Left forelimb (tissue), 1 donor: ENCODE measurements at regions not wholly inside any gene's neighbourhood (a gene's known extent, or its start where the extent isn't known, plus 50 kb on each side); places are given as distances from the start of the nearest gene placed in this dataset.
"Not testable (repeated sequence)": the region's sequence is repeated elsewhere in the genome, so short reads cannot be mapped to it uniquely, and the experiment has no call there.

ENCODE experiments used
- DNase-seq: peaks from one replicate; pipeline ENCODE4 v3.0.0-alpha.2; 2018; ENCODE audit warnings: low spot score

- DNase-seq, result no peak
These were observed 68.1 kb upstream of the FGF3 start for GRCh38 chr11:69887330-69887729.

GRCh38 chr11:69887841-69888427, 68.7 kb upstream of the FGF3 start:
- no peak for DNase-seq

- peak; percentile 79 for DNase-seq
These were observed 69.4 kb upstream of the FGF3 start for GRCh38 chr11:69888483-69889181.

- no peak for DNase-seq
These were observed 70.4 kb upstream of the FGF3 start for GRCh38 chr11:69889400-69890318.

GRCh38 chr11:69890476-69890875, 71.3 kb upstream of the FGF3 start:
- no peak for DNase-seq

GRCh38 chr11:69891421-69892236, 72.4 kb upstream of the FGF3 start:
- no peak for DNase-seq

GRCh38 chr11:69892237-69892985, 73.2 kb upstream of the FGF3 start:
- no peak for DNase-seq

GRCh38 chr11:69892986-69893555, 73.9 kb upstream of the FGF3 start:
- no peak for DNase-seq

- no peak for DNase-seq
These were observed 74.4 kb upstream of the FGF3 start for GRCh38 chr11:69893631-69894030.

GRCh38 chr11:69894181-69894611, 75.0 kb upstream of the FGF3 start:
- DNase-seq, result no peak

GRCh38 chr11:69894648-69895047, 75.4 kb upstream of the FGF3 start:
- no peak for DNase-seq

- no peak for DNase-seq
These were observed 77.0 kb upstream of the FGF3 start for GRCh38 chr11:69896250-69896649.

- no peak for DNase-seq
These were observed 78.9 kb upstream of the FGF3 start for GRCh38 chr11:69898123-69898522.

GRCh38 chr11:69899957-69900821, 81.0 kb upstream of the FGF3 start:
- DNase-seq, result no peak

- DNase-seq, result not testable (repeated sequence)
These were observed 81.6 kb upstream of the FGF3 start for GRCh38 chr11:69900822-69901302.

- no peak for DNase-seq
These were observed 83.1 kb upstream of the FGF3 start for GRCh38 chr11:69902337-69902736.

GRCh38 chr11:69903211-69903610, 84.0 kb upstream of the FGF3 start:
- DNase-seq, result no peak

- no peak for DNase-seq
These were observed 85.2 kb upstream of the FGF3 start for GRCh38 chr11:69904161-69904973.
